ENCODE measurements at regions not wholly inside any gene's neighbourhood (a gene's known extent, or its start where the extent isn't known, plus 50 kb on each side); places are given as distances from the start of the nearest gene placed in this dataset.

GRCh38 chr4:44801384-44801783 is 75.0 kb upstream of the GNPDA2 start:
- TF ChIP-seq, protein P1, sequence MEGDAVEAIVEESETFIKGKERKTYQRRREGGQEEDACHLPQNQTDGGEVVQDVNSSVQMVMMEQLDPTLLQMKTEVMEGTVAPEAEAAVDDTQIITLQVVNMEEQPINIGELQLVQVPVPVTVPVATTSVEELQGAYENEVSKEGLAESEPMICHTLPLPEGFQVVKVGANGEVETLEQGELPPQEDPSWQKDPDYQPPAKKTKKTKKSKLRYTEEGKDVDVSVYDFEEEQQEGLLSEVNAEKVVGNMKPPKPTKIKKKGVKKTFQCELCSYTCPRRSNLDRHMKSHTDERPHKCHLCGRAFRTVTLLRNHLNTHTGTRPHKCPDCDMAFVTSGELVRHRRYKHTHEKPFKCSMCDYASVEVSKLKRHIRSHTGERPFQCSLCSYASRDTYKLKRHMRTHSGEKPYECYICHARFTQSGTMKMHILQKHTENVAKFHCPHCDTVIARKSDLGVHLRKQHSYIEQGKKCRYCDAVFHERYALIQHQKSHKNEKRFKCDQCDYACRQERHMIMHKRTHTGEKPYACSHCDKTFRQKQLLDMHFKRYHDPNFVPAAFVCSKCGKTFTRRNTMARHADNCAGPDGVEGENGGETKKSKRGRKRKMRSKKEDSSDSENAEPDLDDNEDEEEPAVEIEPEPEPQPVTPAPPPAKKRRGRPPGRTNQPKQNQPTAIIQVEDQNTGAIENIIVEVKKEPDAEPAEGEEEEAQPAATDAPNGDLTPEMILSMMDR (IDR thresholded peaks at IDR 0.05; ENCODE audit: low read depth, low read length, poor library complexity, severe bottlenecking) = no peak
- no peak for TF ChIP-seq EZH2phosphoT487 (IDR thresholded peaks at IDR 0.05; ENCODE audit: borderline replicate concordance, low read length)

Data from DOHH2 (cell line).